Prostate gland (tissue), 2 donors: ENCODE measurements at regions not wholly inside any gene's neighbourhood (a gene's known extent, or its start where the extent isn't known, plus 50 kb on each side); places are given as distances from the start of the nearest gene placed in this dataset.

Experiments
- DNase-seq: peaks from one replicate; pipeline ENCODE4 v3.0.0-alpha.2; 2019; ENCODE audit warnings: low spot score
- H3K27ac ChIP-seq, 2 donors: fragments of 200-600 bp; sonication (generic); 2 replicates each; pipeline ENCODE4 v1.5.1; 2017 to 2019
- H3K27me3 ChIP-seq: fragments of 200-600 bp; sonication (generic); replicated peaks from 2 replicates; pipeline ENCODE4 v1.5.1; 2019; ENCODE audit not compliant: insufficient read depth
- H3K36me3 ChIP-seq, 2 donors: fragments of 200-600 bp; sonication (generic); 1 replicate in 1 of 2; 2 replicates in 1 of 2; pipeline versions ENCODE4 v1.5.1 to v1.8.1; 2017 to 2019
- H3K4me1 ChIP-seq: fragments of 200-600 bp; sonication (generic); replicated peaks from 2 replicates; pipeline ENCODE4 v1.5.1; 2019
- H3K4me3 ChIP-seq, 2 donors: fragments of 200-600 bp; sonication (generic); 2 replicates each; pipeline ENCODE4 v1.5.1; 2017 to 2019
- H3K9me3 ChIP-seq: fragments of 200-600 bp; sonication (generic); 2 replicates; pipeline ENCODE4 v1.5.1; 2017
- CTCF ChIP-seq, 4 experiments: fragments of 200-600 bp in 2 of 4; fragments of 450-650 bp in 2 of 4; sonication (generic) in 2 of 4; IDR thresholded peaks; 1 replicate in 3 of 4; 2 replicates in 1 of 4; pipeline ENCODE4 v1.5.1; 2016 to 2019; ENCODE audit warnings: antibody characterized with exemption in 4 of 4, mild to moderate bottlenecking in 2 of 4, moderate library complexity in 2 of 4
- POLR2A ChIP-seq: fragments of 450-650 bp; IDR thresholded peaks from one replicate; pipeline ENCODE4 v1.6.1; 2016; ENCODE audit warnings: antibody characterized with exemption, mild to moderate bottlenecking
- POLR2AphosphoS5 ChIP-seq: sonication (generic); formaldehyde crosslinking; IDR thresholded peaks from one replicate; pipeline ENCODE4 v1.6.1; 2017; ENCODE audit warnings: antibody characterized with exemption
- WGBS: methylation state at CpG from one replicate; pipeline ENCODE4 v1.1.5; 2018; 5-methylcytosine and 5-hydroxymethylcytosine counted together
- intact Hi-C: fragments of 100-400 bp; cut with DNase I; formaldehyde crosslinking; loops from one replicate; pipeline ENCODE4 v1.14.2; 2022

GRCh38 chr3:18825665-18826064, 322.6 kb upstream of the KCNH8 start:
- Histone ChIP-seq H3K27ac (no peak overlapping the region), H3K36me3 (no peaks in the 10 kb centered on the region), H3K27me3 (no peaks in the 10 kb centered on the region), H3K4me3 (no peak overlapping the region), H3K4me1 (no peaks in the 10 kb centered on the region), H3K9me3 (no peaks in the 10 kb centered on the region)
- 93% methylated on average over 2 of the region's 2 CpGs for WGBS
- intact Hi-C loops = no loop called here
- TF ChIP-seq POLR2AphosphoS5 (no peak), POLR2A (no peak), CTCF (IDR thresholded peaks at IDR 0.05) (no peak)
- DNase-seq = no peak

DNA sequence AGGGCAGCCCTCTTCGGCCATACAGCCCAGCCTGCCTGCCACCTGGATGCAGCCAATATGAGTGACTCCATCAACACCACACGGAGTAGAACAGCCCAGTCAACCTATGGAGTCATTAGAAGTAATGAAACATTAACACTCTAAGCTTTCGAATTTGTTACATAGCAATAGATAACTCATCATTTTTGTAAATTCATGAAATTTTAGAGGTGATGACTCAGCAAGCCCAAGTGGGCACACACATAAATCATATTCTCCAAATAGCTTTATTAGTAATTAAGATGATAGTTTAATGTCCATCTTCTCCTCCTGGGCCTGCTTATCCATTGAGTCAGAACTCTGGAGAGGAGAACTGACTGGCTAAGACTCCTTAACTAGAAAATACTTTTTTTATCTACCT, 335.0 kb upstream of the KCNH8 start:
- Histone ChIP-seq H3K36me3 (no peaks in the 10 kb centered on the region), H3K27ac (no peak overlapping the region), H3K4me1 (no peaks in the 10 kb centered on the region), H3K4me3 (no peak overlapping the region), H3K27me3 (no peaks in the 10 kb centered on the region), H3K9me3 (no peaks in the 10 kb centered on the region)
- intact Hi-C loops = no loop called here
- TF ChIP-seq CTCF (IDR thresholded peaks at IDR 0.05) (no peak), POLR2A (no peak), POLR2AphosphoS5 (no peak)
- 90% methylated on average over 3 of the region's 3 CpGs for WGBS
- DNase-seq = no peak

DNA sequence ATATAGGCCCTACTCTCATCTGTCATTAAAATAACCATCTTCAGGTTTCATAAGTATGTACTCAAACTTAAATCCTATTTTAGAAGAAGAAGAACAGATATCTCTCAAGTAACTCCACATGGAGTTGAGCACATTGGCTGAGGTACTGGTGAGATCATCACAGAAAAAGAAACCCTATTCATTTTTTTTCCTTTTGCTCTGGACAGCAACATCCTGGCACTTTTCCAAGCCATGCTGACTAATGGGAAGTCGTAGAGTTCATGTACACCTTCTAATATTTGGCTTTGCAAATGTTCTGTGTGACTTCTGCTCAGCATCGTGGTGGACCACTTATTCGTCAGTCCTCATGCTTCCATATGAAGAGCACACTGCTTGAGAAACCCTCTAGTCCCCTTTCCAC, 336.0 kb upstream of the KCNH8 start:
- Histone ChIP-seq H3K4me1 (no peaks in the 10 kb centered on the region), H3K9me3 (no peaks in the 10 kb centered on the region), H3K4me3 (no peak overlapping the region), H3K27ac (no peak overlapping the region), H3K27me3 (no peaks in the 10 kb centered on the region), H3K36me3 (no peaks in the 10 kb centered on the region)
- intact Hi-C loops = no loop called here
- no peak for TF ChIP-seq POLR2AphosphoS5
- no peak for TF ChIP-seq POLR2A
- WGBS = 76% methylated on average over 3 of the region's 3 CpGs
- DNase-seq = no peak

- Histone ChIP-seq H3K4me3 (no peak overlapping the region), H3K27me3 (no peaks in the 10 kb centered on the region), H3K36me3 (no peaks in the 10 kb centered on the region), H3K9me3 (no peaks in the 10 kb centered on the region), H3K27ac (no peak overlapping the region), H3K4me1 (no peaks in the 10 kb centered on the region)
- TF ChIP-seq CTCF (IDR thresholded peaks at IDR 0.05) (no peak), POLR2AphosphoS5 (no peak), POLR2A (no peak)
- DNase-seq = no peak
- 89% methylated on average over 1 of the region's 1 CpG for WGBS
- intact Hi-C loops = no loop called here
Measured at GRCh38 chr3:18810306-18810661, 338.0 kb upstream of the KCNH8 start.

DNA sequence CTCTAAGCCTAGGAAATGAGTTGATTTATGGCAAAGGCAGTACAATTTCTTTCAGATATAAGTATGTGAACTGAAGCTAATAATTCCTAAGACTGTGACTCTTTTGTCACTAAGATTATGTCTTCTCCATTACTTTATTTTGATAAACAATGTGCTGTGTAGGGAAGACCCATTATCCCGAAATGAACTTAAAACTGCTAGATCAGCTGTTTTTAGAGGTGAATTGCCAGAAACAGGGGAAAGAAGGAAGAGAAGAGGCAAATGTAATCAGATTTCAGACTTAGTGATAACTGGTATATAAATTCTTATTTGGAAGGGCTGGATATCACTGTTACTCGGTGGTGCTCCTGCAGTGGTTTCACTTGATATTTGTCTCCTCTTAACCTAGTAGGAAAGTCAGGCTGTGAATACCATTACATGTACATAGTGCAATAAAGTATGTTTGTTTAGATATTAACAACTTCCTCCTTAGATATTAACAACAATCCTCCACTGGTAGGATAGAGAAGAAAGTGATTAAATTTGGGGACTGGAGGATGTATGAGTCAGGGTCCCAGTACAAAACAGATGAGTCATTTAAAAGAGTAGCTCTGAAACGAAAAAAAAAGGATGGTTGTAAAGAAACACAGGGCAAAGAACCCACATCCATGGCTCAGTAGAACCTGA, 338.5 kb upstream of the KCNH8 start:
- intact Hi-C loops = no loop called here

DNA sequence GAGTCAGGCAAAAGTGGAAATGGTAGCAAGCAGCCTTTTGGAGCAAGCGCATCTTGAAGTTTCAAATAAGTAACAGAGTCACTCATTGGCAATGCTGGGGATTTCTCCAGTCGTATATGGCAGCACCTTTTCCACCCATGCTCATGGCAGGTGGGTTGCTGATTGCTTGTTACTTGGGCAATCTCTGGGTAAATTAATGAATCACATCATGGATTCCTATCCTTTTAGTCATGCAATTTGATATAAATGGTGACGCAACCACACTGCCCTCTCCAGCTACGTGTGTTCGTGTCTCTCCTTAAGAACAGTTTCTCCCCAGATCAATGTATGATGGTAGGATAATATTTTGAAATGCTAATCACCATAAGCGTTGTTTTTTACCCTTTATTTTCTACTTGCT, 339.9 kb upstream of the KCNH8 start:
- Histone ChIP-seq H3K9me3 (no peaks in the 10 kb centered on the region), H3K27ac (no peak overlapping the region), H3K36me3 (no peaks in the 10 kb centered on the region), H3K27me3 (no peaks in the 10 kb centered on the region), H3K4me1 (no peaks in the 10 kb centered on the region), H3K4me3 (no peak overlapping the region)
- 87% methylated on average over 6 of the region's 6 CpGs for WGBS
- no peak for TF ChIP-seq CTCF (IDR thresholded peaks at IDR 0.05)
- no peak for TF ChIP-seq POLR2AphosphoS5
- TF ChIP-seq POLR2A = no peak
- intact Hi-C loops = no loop called here
- DNase-seq = no peak

More for the DNA sequence above, 338.5 kb upstream of the KCNH8 start:
- Histone ChIP-seq H3K9me3 (no peaks in the 10 kb centered on the region), H3K4me3 (no peak overlapping the region), H3K36me3 (no peaks in the 10 kb centered on the region), H3K27me3 (no peaks in the 10 kb centered on the region), H3K4me1 (no peaks in the 10 kb centered on the region), H3K27ac (no peak overlapping the region)
- 61% methylated on average over 3 of the region's 3 CpGs for WGBS
- no peak for DNase-seq
- TF ChIP-seq POLR2A = no peak
- TF ChIP-seq POLR2AphosphoS5 = no peak
